A549 (cell line): ENCODE measurements at regions not wholly inside any gene's neighbourhood (a gene's known extent, or its start where the extent isn't known, plus 50 kb on each side); places are given as distances from the start of the nearest gene placed in this dataset.

ENCODE experiments used
- JUN ChIP-seq, 2 experiments: fragments of >200 bp; sonication (Bioruptor Twin); formaldehyde crosslinking; IDR thresholded peaks; 2 replicates in 1 of 2; 3 replicates in 1 of 2; pipeline ENCODE4 v1.6.1; 2016 to 2017
- MAFK ChIP-seq: fragments of 450-650 bp; IDR thresholded peaks from 2 replicates; pipeline ENCODE4 v1.6.1; 2014; ENCODE audit not compliant: partially characterized antibody
- POLR2A ChIP-seq: IDR thresholded peaks from 2 replicates; pipeline ENCODE4 v1.6.1; 2012; ENCODE audit warnings: mild to moderate bottlenecking, low read length
- TF ChIP-seq, protein P1 (sequence below): fragments of >200 bp; sonication (Bioruptor Twin); formaldehyde crosslinking; IDR thresholded peaks from 3 replicates; pipeline ENCODE4 v1.5.1; 2016

DNA sequence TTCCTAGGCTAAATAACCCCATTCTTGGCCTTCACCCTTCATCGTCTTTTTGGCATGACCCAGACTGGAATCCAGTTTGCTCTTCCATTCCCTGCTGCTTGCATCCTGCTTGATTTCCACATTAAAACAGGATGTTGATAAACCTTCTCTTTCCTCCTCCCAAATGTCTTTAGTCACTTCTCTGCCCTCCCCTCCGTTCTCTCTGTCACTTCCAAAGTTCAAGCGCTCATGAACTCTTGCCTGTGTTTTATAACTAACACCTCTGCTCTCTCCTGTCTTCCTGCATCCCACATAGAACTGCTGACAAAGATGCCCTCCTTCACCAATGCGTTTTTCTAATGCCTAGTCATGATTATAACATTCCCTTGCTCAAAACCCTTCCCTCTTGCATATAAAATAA, 65.6 kb upstream of the SLC44A3 start:
- TF ChIP-seq POLR2A (no peak), JUN (IDR thresholded peaks at IDR 0.05) (no peak), MAFK (no peak)
- TF ChIP-seq, protein P1, sequence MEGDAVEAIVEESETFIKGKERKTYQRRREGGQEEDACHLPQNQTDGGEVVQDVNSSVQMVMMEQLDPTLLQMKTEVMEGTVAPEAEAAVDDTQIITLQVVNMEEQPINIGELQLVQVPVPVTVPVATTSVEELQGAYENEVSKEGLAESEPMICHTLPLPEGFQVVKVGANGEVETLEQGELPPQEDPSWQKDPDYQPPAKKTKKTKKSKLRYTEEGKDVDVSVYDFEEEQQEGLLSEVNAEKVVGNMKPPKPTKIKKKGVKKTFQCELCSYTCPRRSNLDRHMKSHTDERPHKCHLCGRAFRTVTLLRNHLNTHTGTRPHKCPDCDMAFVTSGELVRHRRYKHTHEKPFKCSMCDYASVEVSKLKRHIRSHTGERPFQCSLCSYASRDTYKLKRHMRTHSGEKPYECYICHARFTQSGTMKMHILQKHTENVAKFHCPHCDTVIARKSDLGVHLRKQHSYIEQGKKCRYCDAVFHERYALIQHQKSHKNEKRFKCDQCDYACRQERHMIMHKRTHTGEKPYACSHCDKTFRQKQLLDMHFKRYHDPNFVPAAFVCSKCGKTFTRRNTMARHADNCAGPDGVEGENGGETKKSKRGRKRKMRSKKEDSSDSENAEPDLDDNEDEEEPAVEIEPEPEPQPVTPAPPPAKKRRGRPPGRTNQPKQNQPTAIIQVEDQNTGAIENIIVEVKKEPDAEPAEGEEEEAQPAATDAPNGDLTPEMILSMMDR, result no peak
